ENCODE measurements at regions not wholly inside any gene's neighbourhood (a gene's known extent, or its start where the extent isn't known, plus 50 kb on each side); places are given as distances from the start of the nearest gene placed in this dataset.

DNA sequence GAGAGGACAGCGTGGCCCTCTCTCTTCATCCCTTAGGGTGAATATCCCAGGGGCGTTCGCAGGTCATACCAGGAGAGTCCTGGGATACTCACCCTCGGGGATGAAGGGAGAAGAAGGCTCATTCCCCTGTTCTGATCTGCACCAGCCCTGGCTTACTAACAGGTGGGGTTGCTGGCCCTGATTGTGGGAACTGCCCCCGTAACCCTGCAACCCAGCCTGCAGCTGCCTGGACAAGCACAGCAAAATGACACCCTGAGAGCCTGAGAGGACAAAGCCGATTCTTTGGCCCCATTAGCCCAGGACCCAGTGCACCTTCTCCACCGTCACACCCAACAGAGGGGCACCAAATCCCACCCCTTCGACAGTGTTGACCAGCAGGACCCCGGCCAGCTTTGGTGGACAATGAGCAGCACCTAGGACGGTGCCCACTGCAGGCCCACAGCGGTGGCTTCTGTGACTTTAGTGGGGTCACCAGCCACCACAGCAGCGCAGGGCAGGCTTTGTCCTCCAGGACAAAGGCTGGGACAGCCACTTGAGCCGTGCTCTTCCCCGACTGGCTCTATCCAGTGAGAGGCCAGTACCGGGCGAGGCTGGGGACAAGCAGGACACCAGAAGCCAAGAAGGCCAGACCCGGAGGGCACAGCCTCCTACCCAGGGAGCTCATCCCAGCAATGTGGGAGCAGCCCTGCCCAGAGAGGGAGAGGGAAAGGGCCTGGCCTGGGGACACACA is 98.5 kb upstream of the RTL6 start:
- no peak overlapping the region for H3K27ac Mint-ChIP-seq
- H3K4me1 Mint-ChIP-seq = peaks cover 0 to 3% (median 2%) of the 10 kb centered on the region in 3 donors
- H3K36me3 Mint-ChIP-seq = no peaks in the 10 kb centered on the region
- H3K27me3 Mint-ChIP-seq = peaks cover 34% of the 10 kb centered on the region
- peaks cover 0 to 1% (median 0%) of the 10 kb centered on the region in 3 donors for H3K9me3 Mint-ChIP-seq
- no peak overlapping the region for H3K4me3 Mint-ChIP-seq

DNA sequence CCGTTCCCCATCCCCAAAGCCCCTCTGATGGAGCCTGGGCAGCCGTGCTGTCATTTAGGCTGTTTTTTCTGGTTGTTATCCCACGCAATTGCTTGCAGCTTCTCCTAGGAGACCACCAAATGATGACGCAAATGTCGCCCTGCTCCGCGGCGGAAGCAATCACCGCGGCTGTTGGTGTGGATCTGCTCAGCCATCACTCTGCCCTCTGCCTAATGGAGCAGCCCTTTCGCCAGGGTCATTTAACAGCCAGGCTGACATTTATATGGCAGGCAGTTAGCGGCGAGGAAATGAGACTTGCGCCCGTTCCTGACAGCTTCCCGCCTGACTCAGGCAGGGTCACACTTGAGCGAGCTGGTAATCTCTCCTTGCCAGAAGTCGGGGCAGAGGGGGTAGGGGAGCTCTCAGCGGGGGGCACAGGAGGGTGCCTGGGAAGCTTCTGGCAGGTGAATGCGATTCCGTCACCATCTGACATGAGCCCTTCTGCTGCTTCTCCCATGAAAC is 97.9 kb upstream of the RTL6 start:
- H3K36me3 Mint-ChIP-seq = no peaks in the 10 kb centered on the region
- H3K4me3 Mint-ChIP-seq = no peak overlapping the region
- H3K27ac Mint-ChIP-seq = no peak overlapping the region
- peaks cover 34% of the 10 kb centered on the region for H3K27me3 Mint-ChIP-seq
- H3K4me1 Mint-ChIP-seq = peaks cover 0 to 3% (median 2%) of the 10 kb centered on the region in 3 donors
- peaks cover 0 to 1% (median 0%) of the 10 kb centered on the region in 3 donors for H3K9me3 Mint-ChIP-seq

DNA sequence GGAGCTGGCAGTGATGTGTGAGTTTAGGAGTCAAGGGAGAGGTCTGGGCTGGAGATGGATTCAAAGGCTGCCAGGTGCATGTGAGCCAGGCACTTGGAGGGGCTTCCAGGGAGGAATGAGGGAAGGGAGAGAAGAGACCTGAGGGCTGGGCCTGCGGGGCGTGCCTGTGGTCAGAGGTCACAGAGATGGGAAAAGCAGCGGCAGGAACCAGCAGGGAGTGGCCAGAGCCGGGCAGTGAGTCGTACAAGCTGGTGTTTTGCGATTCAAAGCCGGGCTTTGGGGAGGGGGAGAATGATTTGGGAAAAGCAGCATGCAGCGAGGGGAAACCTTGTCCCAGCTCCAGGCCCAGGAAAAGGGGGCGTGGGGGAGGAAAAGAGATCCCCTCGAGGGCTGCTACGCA is 96.9 kb upstream of the RTL6 start:
- H3K4me1 Mint-ChIP-seq = peaks cover 0 to 3% (median 0%) of the 10 kb centered on the region in 3 donors
- H3K27ac Mint-ChIP-seq = no peak overlapping the region
- no peak overlapping the region for H3K4me3 Mint-ChIP-seq
- H3K9me3 Mint-ChIP-seq = peaks cover 0 to 1% (median 0%) of the 10 kb centered on the region in 3 donors
- H3K36me3 Mint-ChIP-seq = no peaks in the 10 kb centered on the region
- peaks cover 33% of the 10 kb centered on the region for H3K27me3 Mint-ChIP-seq

DNA sequence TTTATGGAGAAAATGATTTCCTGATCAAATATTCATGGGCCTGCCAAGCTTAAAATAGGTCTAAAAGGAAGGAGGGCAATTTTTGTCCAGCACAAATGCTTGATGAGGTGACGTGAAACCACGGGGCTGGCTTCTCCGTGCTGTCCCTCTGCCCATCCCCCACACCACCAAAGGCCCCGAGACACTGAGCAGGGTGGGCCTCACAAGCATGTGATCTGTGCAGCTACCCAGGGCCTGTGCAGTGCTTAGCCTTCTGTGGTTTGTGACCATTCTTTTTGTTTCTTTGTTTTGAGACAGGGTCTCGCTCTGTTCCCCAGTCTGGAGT is 94.8 kb upstream of the RTL6 start:
- Mint-ChIP-seq H3K4me1 (peaks cover 0 to 3% (median 0%) of the 10 kb centered on the region in 3 donors), H3K4me3 (no peak overlapping the region), H3K27ac (no peak overlapping the region), H3K27me3 (peaks cover 31% of the 10 kb centered on the region), H3K36me3 (no peaks in the 10 kb centered on the region), H3K9me3 (peaks cover 0 to 4% (median 1%) of the 10 kb centered on the region in 3 donors)

DNA sequence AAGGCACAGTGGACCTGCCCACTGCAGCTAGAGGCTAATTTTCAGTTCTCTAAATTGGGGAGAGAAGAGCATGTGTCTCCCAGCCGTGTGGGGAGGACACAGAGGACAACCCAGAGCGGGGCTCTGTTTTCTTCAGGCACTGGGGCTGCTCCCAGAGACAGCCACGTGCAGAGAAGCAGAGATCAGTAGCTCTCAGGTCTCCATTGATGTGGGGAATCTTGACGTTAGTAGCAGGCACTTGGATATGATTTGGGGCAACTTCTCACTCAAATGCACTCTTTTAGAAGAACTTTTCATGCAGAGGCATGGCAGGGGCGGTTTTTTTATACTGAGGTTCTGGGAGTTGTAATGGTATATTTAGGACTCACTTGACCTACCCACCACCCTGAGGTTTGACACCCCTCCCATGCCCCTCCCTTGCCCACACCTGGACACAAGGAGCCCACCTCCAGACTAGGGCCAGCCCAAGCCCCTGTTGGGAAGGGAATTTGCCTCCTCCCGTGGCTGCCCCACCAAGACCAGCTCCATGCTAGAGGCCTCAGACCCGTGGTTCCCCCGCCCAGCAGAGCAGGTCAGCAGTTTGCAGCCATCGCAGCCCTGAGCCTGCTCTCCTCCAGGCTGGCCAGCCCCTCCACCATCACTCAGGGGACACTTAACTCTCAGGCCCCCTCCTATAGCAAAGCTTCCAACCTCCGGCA is 94.2 kb upstream of the RTL6 start:
- Mint-ChIP-seq H3K27ac (no peak overlapping the region), H3K36me3 (no peaks in the 10 kb centered on the region), H3K4me1 (peaks cover 0 to 3% (median 0%) of the 10 kb centered on the region in 3 donors), H3K4me3 (no peak overlapping the region), H3K27me3 (peaks cover 33% of the 10 kb centered on the region), H3K9me3 (peaks cover 0 to 4% (median 1%) of the 10 kb centered on the region in 3 donors)

DNA sequence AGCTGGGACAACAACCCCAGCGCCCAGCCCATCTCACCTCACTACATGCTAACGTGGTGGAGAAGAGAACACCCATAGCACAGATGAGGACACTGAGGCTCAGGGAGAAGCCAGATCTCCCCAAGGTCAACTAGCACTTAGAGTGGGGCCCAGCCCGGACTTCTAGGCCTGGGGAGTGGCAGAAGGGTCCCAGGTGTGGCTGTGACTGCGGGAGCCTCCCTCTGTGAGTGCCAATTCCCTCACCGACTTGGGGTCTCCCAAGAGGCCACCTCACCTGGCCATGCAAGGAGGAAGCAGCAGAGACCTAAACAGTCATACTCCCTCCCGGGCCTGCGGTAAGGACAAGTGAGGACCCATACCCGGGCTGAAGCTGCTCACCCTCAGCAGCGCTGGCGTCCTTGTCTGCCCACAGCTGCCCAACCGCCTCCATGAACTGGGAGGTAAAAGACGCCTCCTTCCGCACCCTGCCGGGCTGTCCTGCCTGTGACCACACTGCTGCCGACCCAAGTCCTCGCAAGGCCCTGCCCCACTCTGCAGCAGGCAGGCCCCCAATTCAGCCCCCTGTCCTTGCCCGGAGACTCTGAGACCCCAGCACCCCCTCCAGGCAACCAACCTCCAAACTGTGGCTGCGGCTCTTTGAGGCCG is 93.2 kb upstream of the RTL6 start:
- H3K27me3 Mint-ChIP-seq = peaks cover 33% of the 10 kb centered on the region
- H3K9me3 Mint-ChIP-seq = peaks cover 0 to 4% (median 1%) of the 10 kb centered on the region in 3 donors
- H3K4me3 Mint-ChIP-seq = no peak overlapping the region

DNA sequence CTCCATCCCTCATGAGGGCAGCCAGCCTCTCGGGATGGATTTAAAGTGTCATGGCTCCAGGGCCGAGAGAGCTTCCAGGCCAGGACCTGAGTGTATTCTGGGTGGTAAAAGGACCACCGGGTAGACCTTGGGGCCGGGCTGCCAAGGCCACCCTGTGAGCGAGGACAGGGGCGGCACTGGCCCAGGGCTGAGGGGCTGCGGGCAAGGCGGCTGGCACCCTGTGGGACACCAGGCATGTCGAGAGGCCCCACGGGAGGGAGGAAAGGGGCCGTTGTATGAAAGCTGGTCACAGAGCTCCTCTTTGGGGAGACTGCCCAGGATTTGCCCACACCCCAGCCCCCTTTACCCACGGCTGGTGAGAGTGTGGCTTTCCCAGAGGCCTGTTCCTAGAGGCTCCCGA is 92.3 kb upstream of the RTL6 start:
- Mint-ChIP-seq H3K9me3 (peaks cover 0 to 4% (median 1%) of the 10 kb centered on the region in 3 donors), H3K27ac (no peak overlapping the region), H3K4me3 (no peak overlapping the region), H3K4me1 (no peaks in the 10 kb centered on the region), H3K27me3 (peaks cover 28% of the 10 kb centered on the region), H3K36me3 (no peaks in the 10 kb centered on the region)

More for the DNA sequence above, 93.2 kb upstream of the RTL6 start:
- Mint-ChIP-seq H3K36me3 (no peaks in the 10 kb centered on the region), H3K27ac (no peak overlapping the region), H3K4me1 (peaks cover 0 to 3% (median 0%) of the 10 kb centered on the region in 3 donors)

DNA sequence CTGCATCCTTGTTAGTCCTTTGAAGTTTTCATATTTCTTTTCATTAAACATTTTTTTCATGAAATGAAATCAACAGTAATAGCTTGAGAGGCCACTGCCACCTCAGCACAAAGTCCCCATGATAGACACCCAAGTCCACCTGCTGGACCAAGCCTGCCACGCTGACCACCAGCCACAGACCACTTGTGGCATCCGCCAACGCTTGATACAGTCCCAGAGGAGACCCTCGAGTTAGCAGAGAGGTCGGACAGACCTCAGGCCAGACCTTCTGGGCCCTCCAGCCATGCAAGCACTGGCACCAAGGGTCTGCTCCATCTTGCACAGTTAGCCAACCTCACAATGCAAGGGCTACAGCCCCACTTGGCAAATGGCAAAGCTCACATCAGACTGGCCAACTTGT is 91.8 kb upstream of the RTL6 start:
- Mint-ChIP-seq H3K27me3 (peaks cover 26% of the 10 kb centered on the region), H3K4me1 (no peaks in the 10 kb centered on the region), H3K4me3 (no peak overlapping the region), H3K27ac (no peak overlapping the region), H3K9me3 (peaks cover 0 to 4% (median under 1%) of the 10 kb centered on the region in 3 donors), H3K36me3 (no peaks in the 10 kb centered on the region)

DNA sequence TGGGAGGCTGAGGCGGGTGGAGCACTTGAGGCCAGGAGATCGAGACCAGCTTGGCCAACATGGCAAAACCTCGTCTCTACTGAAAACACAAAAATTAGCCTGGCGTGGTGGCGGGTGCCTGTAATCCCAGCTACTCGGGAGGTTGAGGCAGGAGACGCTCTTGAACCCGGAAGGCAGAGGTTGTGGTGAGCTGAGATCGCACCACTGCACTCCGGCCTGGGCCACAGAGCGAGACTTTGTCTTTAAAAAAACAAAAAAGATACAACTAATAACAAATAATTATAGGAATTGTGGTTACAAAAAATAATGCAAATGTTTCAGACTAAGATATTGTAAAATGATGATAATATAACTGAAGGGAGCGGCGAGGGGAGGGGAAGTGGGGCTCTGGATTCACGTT is 90.3 kb upstream of the RTL6 start:
- peaks cover 0 to 4% (median 0%) of the 10 kb centered on the region in 3 donors for H3K9me3 Mint-ChIP-seq
- no peak overlapping the region for H3K27ac Mint-ChIP-seq
- H3K27me3 Mint-ChIP-seq = peaks cover 22% of the 10 kb centered on the region
- H3K4me3 Mint-ChIP-seq = no peak overlapping the region
- no peaks in the 10 kb centered on the region for H3K36me3 Mint-ChIP-seq
- no peaks in the 10 kb centered on the region for H3K4me1 Mint-ChIP-seq

DNA sequence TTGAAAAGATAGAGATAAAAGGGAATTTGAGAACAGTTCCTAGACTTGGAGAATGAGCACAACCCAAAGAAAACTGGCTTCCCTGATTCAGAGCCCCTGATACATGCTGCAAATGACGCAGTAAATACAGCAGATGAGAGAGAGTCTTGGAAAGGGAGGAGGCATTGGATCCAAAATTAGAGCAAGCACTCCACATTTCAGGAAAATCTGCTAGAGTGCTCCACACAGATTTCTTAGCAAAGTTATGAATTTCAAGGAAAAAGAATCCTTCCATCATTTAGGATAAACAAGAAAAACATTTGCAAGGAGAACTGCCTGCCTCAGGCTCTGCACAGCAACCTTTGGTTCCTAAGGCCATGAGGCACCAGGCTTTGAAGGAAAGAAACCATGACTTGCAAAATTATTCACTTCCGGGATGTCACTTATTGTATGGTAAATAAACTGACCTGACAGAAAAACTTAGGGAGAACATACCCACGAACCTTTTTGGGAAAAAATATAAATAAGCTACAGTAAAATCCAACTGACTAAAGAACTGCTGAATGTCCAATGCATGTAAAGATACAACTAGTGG is 89.8 kb upstream of the RTL6 start:
- Mint-ChIP-seq H3K4me1 (no peaks in the 10 kb centered on the region), H3K9me3 (peaks cover 0 to 4% (median 0%) of the 10 kb centered on the region in 3 donors), H3K4me3 (no peak overlapping the region), H3K27me3 (peaks cover 21% of the 10 kb centered on the region), H3K27ac (peak overlapping the region in 1 of 3 donors; percentile 3), H3K36me3 (no peaks in the 10 kb centered on the region)

DNA sequence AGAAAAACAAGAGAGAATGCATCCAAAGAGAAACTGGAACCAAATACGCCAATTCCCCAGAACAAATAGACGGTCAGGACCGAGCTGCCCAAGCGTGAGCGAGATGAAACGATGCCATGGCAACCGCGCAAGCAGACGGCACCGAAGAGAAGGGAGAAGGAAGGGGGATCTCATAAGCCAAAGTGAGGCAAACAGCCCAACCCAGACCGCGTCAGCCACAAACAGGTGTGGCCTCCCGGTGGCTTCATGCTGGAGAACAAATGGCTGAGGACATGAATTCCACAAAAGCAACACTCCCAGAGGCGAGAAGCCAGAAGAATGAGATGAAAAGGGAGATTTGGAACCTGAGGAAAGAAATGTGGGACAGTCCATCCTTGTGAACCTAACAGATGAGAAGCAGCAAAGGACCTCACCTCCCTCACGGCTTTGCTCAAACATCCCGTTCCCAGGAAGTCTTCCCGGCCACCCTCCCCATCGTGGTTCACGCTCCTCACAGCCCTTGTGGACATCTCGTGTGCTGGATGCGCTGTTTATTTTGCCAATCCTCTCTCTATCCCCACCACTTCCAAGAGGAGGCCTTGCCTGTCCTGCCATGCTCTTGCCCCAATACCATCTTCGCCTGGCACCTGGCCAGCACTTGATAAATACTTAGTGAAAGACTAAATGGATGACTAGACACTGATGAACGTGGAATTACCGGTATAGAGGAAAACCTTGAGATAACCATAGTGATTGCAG is 89.1 kb upstream of the RTL6 start:
- Mint-ChIP-seq H3K4me3 (no peak overlapping the region), H3K27me3 (peaks cover 22% of the 10 kb centered on the region), H3K4me1 (no peaks in the 10 kb centered on the region), H3K9me3 (peaks cover 0 to 4% (median 0%) of the 10 kb centered on the region in 3 donors), H3K36me3 (no peaks in the 10 kb centered on the region), H3K27ac (peak overlapping the region in 1 of 3 donors; percentile 3)

DNA sequence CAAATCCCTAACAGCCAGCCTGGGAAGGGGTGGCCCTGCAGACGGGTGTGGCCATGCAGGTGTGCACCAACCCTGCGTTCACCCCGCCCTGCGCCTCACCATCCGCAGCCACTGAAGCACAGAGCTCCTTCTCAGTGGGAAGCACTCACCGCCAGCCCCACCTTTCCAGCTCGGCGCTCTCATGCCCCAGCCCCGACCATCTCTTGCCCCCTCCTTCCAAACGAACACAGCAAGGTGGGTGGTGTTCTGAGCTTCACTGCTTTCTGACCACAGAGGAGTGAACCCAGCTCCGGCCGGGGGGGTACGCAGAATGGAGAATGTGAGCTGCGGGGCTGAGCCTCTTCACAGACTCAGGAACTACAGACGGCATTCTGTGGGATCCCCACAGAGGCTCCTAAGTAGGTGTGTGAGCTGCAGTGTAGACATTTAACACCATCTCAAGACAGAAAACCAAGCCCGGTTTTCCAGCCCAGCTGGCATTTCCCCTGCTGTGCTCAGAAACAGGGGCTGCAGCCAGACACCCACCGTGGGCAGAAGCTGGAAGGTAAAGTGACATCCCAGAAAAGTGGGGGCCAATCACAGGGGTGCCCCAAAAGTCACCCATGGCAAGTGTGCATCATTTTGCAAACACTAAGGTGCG is 88.4 kb upstream of the RTL6 start:
- Mint-ChIP-seq H3K4me1 (no peaks in the 10 kb centered on the region), H3K9me3 (peaks cover 0 to 4% (median 0%) of the 10 kb centered on the region in 3 donors), H3K27me3 (peaks cover 22% of the 10 kb centered on the region), H3K27ac (no peak overlapping the region), H3K4me3 (no peak overlapping the region), H3K36me3 (no peaks in the 10 kb centered on the region)

DNA sequence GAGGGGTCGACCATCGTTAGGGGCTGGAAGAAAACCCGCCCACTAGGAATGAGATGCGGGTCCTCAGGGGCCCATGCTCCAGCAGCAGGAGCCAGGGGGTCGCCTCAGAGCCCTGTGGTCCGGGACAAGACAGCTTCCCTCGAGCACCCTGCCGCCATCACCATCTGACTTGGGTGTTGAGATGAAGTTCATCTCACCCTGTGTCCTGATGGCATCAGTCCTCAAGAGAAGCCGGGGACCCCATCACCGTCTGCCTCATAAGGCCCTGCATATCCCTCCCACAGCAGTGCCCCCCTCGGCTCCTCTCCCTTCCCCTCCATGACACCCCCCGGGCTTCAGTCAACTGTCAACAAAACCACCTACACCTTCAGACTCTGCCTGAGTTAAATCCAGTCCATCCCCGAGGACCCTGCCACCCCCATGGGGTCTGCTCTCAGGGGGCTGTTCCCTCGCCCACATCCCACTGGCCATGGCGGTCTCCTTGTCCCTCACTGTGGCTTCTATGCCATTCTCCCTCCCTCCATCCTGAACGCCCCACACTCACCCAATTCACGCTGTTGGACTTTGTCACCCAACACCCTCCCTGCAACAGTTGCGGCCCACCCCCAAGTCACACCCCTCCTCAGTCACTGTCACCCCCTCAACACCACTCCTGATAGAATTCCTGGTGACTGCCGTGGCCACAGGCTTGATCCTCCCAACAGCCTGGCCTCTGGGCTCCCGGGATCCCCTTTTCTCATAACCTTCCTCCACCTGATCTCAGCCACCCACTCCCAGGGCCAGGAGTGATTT is 87.7 kb upstream of the RTL6 start:
- no peaks in the 10 kb centered on the region for H3K4me1 Mint-ChIP-seq
- peaks cover 21% of the 10 kb centered on the region for H3K27me3 Mint-ChIP-seq
- H3K36me3 Mint-ChIP-seq = no peaks in the 10 kb centered on the region
- peaks cover 0 to 4% (median 0%) of the 10 kb centered on the region in 3 donors for H3K9me3 Mint-ChIP-seq
- no peak overlapping the region for H3K27ac Mint-ChIP-seq
- H3K4me3 Mint-ChIP-seq = no peak overlapping the region

Data from IgD-negative memory B cell (primary cell).